GM12878 (cell line): ENCODE measurements at regions not wholly inside any gene's neighbourhood (a gene's known extent, or its start where the extent isn't known, plus 50 kb on each side); places are given as distances from the start of the nearest gene placed in this dataset.

Source experiments
- ATAC-seq: fragments of 200-7000 bp; cut with Tn5 transposase; 3 replicates; pipeline ENCODE4 v1.9.1; 2020; ENCODE audit warnings: mild to moderate bottlenecking, moderate library complexity
- BruUV-seq: library from RNA; stranded (reverse); fragments of 400-500 nt; replicated peaks from 2 replicates; lab custom pipeline; 2021; lab: Mats Ljungman, UMichigan
- CTCF ChIA-PET: fragments of 300-600 bp; sonication (Branson Sonifier 250); formaldehyde crosslinking; extraction: SDS; loops from one replicate; lab custom pipeline; 2021; ENCODE audit warnings: inconsistent platforms; lab: Yijun Ruan, JAX
- POLR2A ChIA-PET: fragments of 350-600 bp; formaldehyde crosslinking; extraction: SDS; loops from one replicate; lab custom pipeline; 2021; ENCODE audit warnings: inconsistent platforms; lab: Charles Lee
- RAD21 ChIA-PET: fragments of 300-600 bp; sonication (Branson Sonifier 250); formaldehyde crosslinking; loops from one replicate; lab custom pipeline; 2023; ENCODE audit warnings: antibody characterized with exemption; ENCODE audit not compliant: unreplicated experiment; lab: Charles Lee
- SMC1A ChIA-PET: fragments of 300-600 bp; sonication (Branson Sonifier 250); formaldehyde crosslinking; loops from one replicate; lab custom pipeline; 2023; ENCODE audit not compliant: unreplicated experiment, uncharacterized antibody; lab: Charles Lee
- DNase-seq: peaks from one replicate; pipeline ENCODE4 v3.0.0-alpha.2; 2011; ENCODE audit warnings: low read depth, low spot score
- FAIRE-seq: peaks from 3 replicates; lab custom pipeline; 2011; peaks lifted over from hg19 to GRCh38; lab: Jason Lieb, UNC
- H2AFZ ChIP-seq: 2 replicates; pipeline ENCODE4 v1.6.0; 2011; ENCODE audit warnings: low read depth, low read length, control low read depth; ENCODE audit not compliant: control insufficient read depth
- H3K27ac ChIP-seq: 2 replicates; pipeline ENCODE4 v1.5.1; 2011; ENCODE audit warnings: control low read depth; ENCODE audit not compliant: control insufficient read depth, insufficient read depth
- H3K27me3 ChIP-seq, 2 experiments: replicated peaks in 1 of 2; 2 replicates each; pipeline versions ENCODE4 v1.6.0 to v1.6.1; 2011; ENCODE audit warnings: low read length in 1 of 2; ENCODE audit not compliant: control insufficient read depth in 2 of 2, insufficient read depth in 2 of 2
- H3K36me3 ChIP-seq, 2 experiments: 2 replicates each; pipeline ENCODE4 v1.5.1; 2011; ENCODE audit warnings: low read length in 1 of 2; ENCODE audit not compliant: control insufficient read depth in 2 of 2, insufficient read depth in 2 of 2
- H3K4me1 ChIP-seq: 2 replicates; pipeline ENCODE4 v1.6.1; 2011; ENCODE audit warnings: mild to moderate bottlenecking, low read length, moderate library complexity, mixed read lengths; ENCODE audit not compliant: control insufficient read depth, insufficient read depth
- H3K4me2 ChIP-seq: 2 replicates; pipeline ENCODE4 v1.6.0; 2011; ENCODE audit warnings: control low read depth; ENCODE audit not compliant: control insufficient read depth, insufficient read depth
- H3K4me3 ChIP-seq: fragments of 200-600 bp; sonication (generic); 2 replicates; pipeline ENCODE4 v1.5.1; 2016
- H3K79me2 ChIP-seq: 2 replicates; pipeline ENCODE4 v1.6.0; 2011; ENCODE audit warnings: low read length; ENCODE audit not compliant: control insufficient read depth, insufficient read depth
- H3K9ac ChIP-seq: 2 replicates; pipeline ENCODE4 v1.8.0; 2011; ENCODE audit warnings: low read length, control low read depth, mixed read lengths; ENCODE audit not compliant: control insufficient read depth, insufficient read depth
- H3K9me3 ChIP-seq: replicated peaks from 3 replicates; pipeline ENCODE4 v1.5.1; 2011; ENCODE audit warnings: mild to moderate bottlenecking, low read length; ENCODE audit not compliant: control insufficient read depth, insufficient read depth
- H4K20me1 ChIP-seq: 2 replicates; pipeline ENCODE4 v1.6.0; 2011; ENCODE audit not compliant: control insufficient read depth, insufficient read depth
- EP300 ChIP-seq, 2 experiments: fragments of 150-350 bp in 1 of 2; IDR thresholded peaks; 2 replicates each; pipeline ENCODE4 v1.6.1; 2011 to 2012; ENCODE audit warnings: low read depth in 2 of 2, low read length in 2 of 2, borderline replicate concordance in 1 of 2, improper control_type of control experiment in 1 of 2, inconsistent platforms in 1 of 2; ENCODE audit not compliant: control insufficient read depth in 1 of 2
- ETV6 ChIP-seq, 2 experiments: fragments of 450-650 bp in 1 of 2; IDR thresholded peaks in 1 of 2; conservative IDR thresholded peaks in 1 of 2; 2 replicates each; pipeline ENCODE4 v1.6.1; 2014; ENCODE audit warnings: antibody characterized with exemption in 1 of 2, borderline replicate concordance in 1 of 2, low read depth in 1 of 2, mild to moderate bottlenecking in 1 of 2, moderate library complexity in 1 of 2
- EZH2 ChIP-seq: IDR thresholded peaks from 2 replicates; pipeline ENCODE4 v1.6.1; 2012; ENCODE audit warnings: low read depth, mild to moderate bottlenecking, control low read depth, inconsistent platforms, low read length, borderline replicate concordance; ENCODE audit not compliant: control insufficient read depth
- HDGF ChIP-seq: fragments of 450-650 bp; IDR thresholded peaks from 2 replicates; pipeline ENCODE4 v1.6.1; 2016; ENCODE audit warnings: antibody characterized with exemption
- HSF1 ChIP-seq: fragments of 150-350 bp; IDR thresholded peaks from 2 replicates; pipeline ENCODE4 v1.6.1; 2014; ENCODE audit warnings: mild to moderate bottlenecking, low read depth, low read length
- IRF4 ChIP-seq: IDR thresholded peaks from 2 replicates; pipeline ENCODE4 v1.6.1; 2011; ENCODE audit warnings: low read depth, low read length
- LARP7 ChIP-seq: fragments of 450-650 bp; IDR thresholded peaks from 2 replicates; pipeline ENCODE4 v1.6.1; 2017; ENCODE audit warnings: mild to moderate bottlenecking
- USF1 ChIP-seq: IDR thresholded peaks from 2 replicates; pipeline ENCODE4 v1.6.1; 2011; ENCODE audit warnings: borderline replicate concordance, low read depth, mild to moderate bottlenecking, moderate library complexity, mixed read lengths, low read length; ENCODE audit not compliant: insufficient read depth; ENCODE audit errors: extremely low read length
- ZBTB4 ChIP-seq: fragments of 450-650 bp; formaldehyde crosslinking; IDR thresholded peaks from 2 replicates; pipeline ENCODE4 v1.4.0; 2022; ENCODE audit warnings: mild to moderate bottlenecking, moderate library complexity
- ZNF24 ChIP-seq: fragments of 450-650 bp; IDR thresholded peaks from 2 replicates; pipeline ENCODE4 v1.6.1; 2017; ENCODE audit warnings: antibody characterized with exemption, mild to moderate bottlenecking
- WGBS: methylation state at CpG from one replicate; pipeline ENCODE4 v1.1.6; 2016; ENCODE audit warnings: low lambda C conversion rate; ENCODE audit not compliant: insufficient replicate concordance, insufficient coverage; ENCODE audit errors: missing lambda C conversion rate; 5-methylcytosine and 5-hydroxymethylcytosine counted together
- in situ Hi-C: fragments of 300-500 bp; cut with MboI; formaldehyde crosslinking; loops from 9 replicates; pipeline ENCODE4 v1.14.3; 2018; ENCODE audit warnings: mixed read lengths
- intact Hi-C: fragments of 100-400 bp; cut with micrococcal nuclease; formaldehyde crosslinking; loops from one replicate; pipeline ENCODE4 v1.14.2; 2022; ENCODE audit not compliant: unreplicated experiment

- ChIA-PET RAD21 (no interaction called here), SMC1A (no interaction called here)
- Histone ChIP-seq H3K36me3 (no peaks in the 10 kb centered on the region), H3K4me1 (no peaks in the 10 kb centered on the region), H3K79me2 (no peaks in the 10 kb centered on the region)
- intact Hi-C loops = no loop called here
- TF ChIP-seq EZH2 = no peak
- TF ChIP-seq, all 136 proteins: peak for 0
- no TSS peak for BruUV-seq
- DNase-seq = no peak
- no peak overlapping the region for H2AFZ ChIP-seq
- no peaks in the 10 kb centered on the region; the same call in 2 of the 3 replicates for H3K9me3 ChIP-seq
- H3K9ac ChIP-seq = no peak overlapping the region
- ATAC-seq = no peak
- H3K4me3 ChIP-seq = no peak overlapping the region
- FAIRE-seq = no peak
- H3K27me3 ChIP-seq = no peaks in the 10 kb centered on the region
- H3K4me2 ChIP-seq = no peak overlapping the region
- 32% methylated on average over 8 of the region's 8 CpGs for WGBS
- POLR2A ChIA-PET = no interaction called here
- H4K20me1 ChIP-seq = no peaks in the 10 kb centered on the region
- CTCF ChIA-PET = no interaction called here
- in situ Hi-C loops = no loop called here
- no peak overlapping the region for H3K27ac ChIP-seq
Observed at GRCh38 chr4:56742080-56742871, 61.2 kb upstream of the HOPX start.

- H3K27ac ChIP-seq = no peak overlapping the region
- ChIA-PET RAD21 (no interaction called here), SMC1A (no interaction called here), POLR2A (no interaction called here), CTCF (no interaction called here)
- no peaks in the 10 kb centered on the region for H3K36me3 ChIP-seq
- H3K4me3 ChIP-seq = no peak overlapping the region
- 0% methylated on average over 1 of the region's 1 CpG for WGBS
- no peaks in the 10 kb centered on the region for H3K27me3 ChIP-seq
- H3K9ac ChIP-seq = no peak overlapping the region
- in situ Hi-C loops (no loop called here), intact Hi-C loops (no loop called here)
- no peaks in the 10 kb centered on the region for H4K20me1 ChIP-seq
- H3K4me1 ChIP-seq = no peaks in the 10 kb centered on the region
- H3K79me2 ChIP-seq = no peaks in the 10 kb centered on the region
- no TSS peak for BruUV-seq
- no peak for FAIRE-seq
- DNase-seq = no peak
- ATAC-seq = no peak
- no peak overlapping the region for H2AFZ ChIP-seq
- no peaks in the 10 kb centered on the region; the same call in 2 of the 3 replicates for H3K9me3 ChIP-seq
- no peak overlapping the region for H3K4me2 ChIP-seq
- TF ChIP-seq EP300 (IDR thresholded peaks at IDR 0.05; ENCODE audit: borderline replicate concordance in 1 of 2, control insufficient read depth in 1 of 2, low read depth in 2 of 2, low read length in 2 of 2) = no peak
- no peak for TF ChIP-seq ETV6 (conservative IDR thresholded peaks at IDR 0.05 in 1 of 2, IDR thresholded peaks at IDR 0.05 in 1 of 2; ENCODE audit: borderline replicate concordance in 1 of 2, low read depth in 1 of 2)
- no peak for TF ChIP-seq HSF1
- no peak for TF ChIP-seq LARP7
- no peak for TF ChIP-seq IRF4
- no peak for TF ChIP-seq USF1
- no peak for TF ChIP-seq HDGF
- TF ChIP-seq ZBTB4 = no peak
- TF ChIP-seq ZNF24 = no peak
Observed at GRCh38 chr4:56741595-56741994, 60.5 kb upstream of the HOPX start.
